Upper lobe of right lung (tissue), 1 donor: ENCODE measurements at regions not wholly inside any gene's neighbourhood (a gene's known extent, or its start where the extent isn't known, plus 50 kb on each side); places are given as distances from the start of the nearest gene placed in this dataset.
"Not testable (repeated sequence)": the region's sequence is repeated elsewhere in the genome, so short reads cannot be mapped to it uniquely, and the experiment has no call there.

Source experiments
- ATAC-seq: fragments of 200-7000 bp; cut with Tn5 transposase; one replicate; pipeline ENCODE4 v1.9.1; 2020; ENCODE audit warnings: mild to moderate bottlenecking, moderate library complexity
- DNase-seq: peaks from one replicate; pipeline ENCODE4 v3.0.0-alpha.2; 2020
- H3K27ac ChIP-seq: fragments of 200-600 bp; one replicate; pipeline ENCODE4 v1.8.0; 2022
- H3K27me3 ChIP-seq: fragments of 200-600 bp; one replicate; pipeline ENCODE4 v1.8.0; 2022; ENCODE audit warnings: mild to moderate bottlenecking
- H3K36me3 ChIP-seq: fragments of 200-600 bp; one replicate; pipeline ENCODE4 v1.8.0; 2022
- H3K4me1 ChIP-seq: fragments of 200-600 bp; one replicate; pipeline ENCODE4 v1.8.0; 2022
- H3K4me3 ChIP-seq: fragments of 200-600 bp; one replicate; pipeline ENCODE4 v1.8.0; 2022; ENCODE audit warnings: mild to moderate bottlenecking
- H3K9me3 ChIP-seq: fragments of 200-600 bp; one replicate; pipeline ENCODE4 v1.8.0; 2022
- CTCF ChIP-seq: fragments of 200-600 bp; IDR thresholded peaks from one replicate; pipeline ENCODE4 v1.8.0; 2022; ENCODE audit warnings: antibody characterized with exemption
- intact Hi-C: fragments of 100-400 bp; cut with DNase I; formaldehyde crosslinking; loops from one replicate; pipeline ENCODE4 v1.11.0; 2022
- donor health status: DM: no; HTN: yes; CAD: no; lungs with severe emphysema.

- Histone ChIP-seq H3K4me3 (no peak overlapping the region), H3K9me3 (no peaks in the 10 kb centered on the region), H3K4me1 (no peaks in the 10 kb centered on the region), H3K36me3 (no peaks in the 10 kb centered on the region), H3K27me3 (no peaks in the 10 kb centered on the region), H3K27ac (no peak overlapping the region)
- intact Hi-C loops = no loop called here
- ATAC-seq (no peak), DNase-seq (no peak)
- no peak for TF ChIP-seq CTCF
Measured at GRCh38 chr12:69170293-69170692, 69.1 kb upstream of the CPSF6 start.

GRCh38 chr12:69171881-69172280 is 67.5 kb upstream of the CPSF6 start:
- Histone ChIP-seq H3K27me3 (no peaks in the 10 kb centered on the region), H3K4me3 (no peak overlapping the region), H3K9me3 (no peaks in the 10 kb centered on the region), H3K36me3 (no peaks in the 10 kb centered on the region), H3K27ac (no peak overlapping the region), H3K4me1 (no peaks in the 10 kb centered on the region)
- intact Hi-C loops = no loop called here
- ATAC-seq = no peak
- DNase-seq = no peak
- no peak for TF ChIP-seq CTCF

DNA sequence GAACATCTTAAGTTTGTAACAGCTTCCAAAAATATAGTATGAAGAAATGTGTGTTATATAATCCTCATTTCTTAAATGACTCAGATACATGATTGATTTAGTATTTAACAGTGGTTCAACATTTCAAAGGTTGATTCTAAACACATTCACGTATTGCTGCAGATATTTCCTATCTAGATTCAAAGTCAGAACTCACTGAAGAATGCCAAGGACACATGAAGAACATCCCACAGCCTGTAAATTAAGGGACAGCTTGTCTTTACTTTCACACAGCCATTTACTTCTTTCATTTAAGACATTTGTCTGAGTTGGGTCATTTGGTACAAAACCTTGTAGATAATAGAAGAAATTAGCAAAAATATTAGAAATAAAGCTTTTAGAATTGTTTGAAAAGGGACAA is 66.9 kb upstream of the CPSF6 start:
- H3K4me3 ChIP-seq = no peak overlapping the region
- intact Hi-C loops = no loop called here
- no peaks in the 10 kb centered on the region for H3K36me3 ChIP-seq
- ATAC-seq (no peak), DNase-seq (no peak)
- H3K4me1 ChIP-seq = no peaks in the 10 kb centered on the region
- no peak overlapping the region for H3K27ac ChIP-seq
- no peaks in the 10 kb centered on the region for H3K27me3 ChIP-seq
- no peak for TF ChIP-seq CTCF
- no peaks in the 10 kb centered on the region for H3K9me3 ChIP-seq

GRCh38 chr12:69173368-69173767 is 66.0 kb upstream of the CPSF6 start:
- Histone ChIP-seq H3K27me3 (no peaks in the 10 kb centered on the region), H3K4me3 (no peak overlapping the region), H3K27ac (no peak overlapping the region), H3K36me3 (no peaks in the 10 kb centered on the region), H3K4me1 (no peaks in the 10 kb centered on the region), H3K9me3 (no peaks in the 10 kb centered on the region)
- intact Hi-C loops = no loop called here
- no peak for DNase-seq
- no peak for TF ChIP-seq CTCF
- no peak for ATAC-seq

DNA sequence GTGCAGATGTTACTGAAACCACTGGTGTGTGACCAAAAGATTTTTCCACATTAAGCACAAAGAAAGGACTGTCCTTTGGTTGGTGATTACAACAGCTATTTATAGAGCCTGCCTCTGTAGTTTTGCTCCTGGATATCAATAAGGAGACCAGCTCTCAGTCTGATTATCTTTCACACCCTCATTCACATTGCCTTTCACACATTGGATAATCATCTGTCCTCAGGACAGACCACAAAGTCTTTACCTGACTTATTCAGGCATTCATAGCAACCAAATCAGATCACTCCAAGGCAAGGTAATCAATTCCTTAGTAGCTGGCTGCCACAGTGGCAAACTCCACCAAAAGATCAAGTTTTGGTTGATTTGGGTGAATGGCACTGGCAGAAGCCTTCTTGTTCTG is 59.6 kb upstream of the CPSF6 start:
- no peak for TF ChIP-seq CTCF
- Histone ChIP-seq H3K27ac (no peak overlapping the region), H3K4me3 (no peak overlapping the region), H3K36me3 (no peaks in the 10 kb centered on the region), H3K9me3 (no peaks in the 10 kb centered on the region), H3K27me3 (no peaks in the 10 kb centered on the region), H3K4me1 (no peaks in the 10 kb centered on the region)
- intact Hi-C loops = no loop called here
- ATAC-seq = no peak
- DNase-seq = no peak

- DNase-seq, H3K4me3 ChIP-seq, ATAC-seq, intact Hi-C loops, H3K27ac ChIP-seq, H3K36me3 ChIP-seq, H3K9me3 ChIP-seq, H3K4me1 ChIP-seq, H3K27me3 ChIP-seq: not testable (repeated sequence)
Measured at GRCh38 chr12:69187572-69187971, 51.8 kb upstream of the CPSF6 start.
